K562 (cell line): ENCODE measurements at regions not wholly inside any gene's neighbourhood (a gene's known extent, or its start where the extent isn't known, plus 50 kb on each side); places are given as distances from the start of the nearest gene placed in this dataset.
A peak's percentile ranks its signal among the peaks of the same experiment; 100 is the strongest.

ENCODE experiments used
- CHD7 ChIP-seq: fragments of 200-600 bp; sonication (generic); IDR thresholded peaks from one replicate; pipeline ENCODE4 v1.6.1; 2012; ENCODE audit warnings: mild to moderate bottlenecking, low read depth, low read length, inconsistent platforms
- EP300 ChIP-seq: IDR thresholded peaks from 2 replicates; pipeline ENCODE4 v1.6.1; 2012; ENCODE audit warnings: low read length, improper control_type of control experiment
- GATA2 ChIP-seq: sonication (generic); formaldehyde crosslinking; IDR thresholded peaks from 2 replicates; pipeline ENCODE4 v1.4.0; 2020; ENCODE audit warnings: mild to moderate bottlenecking, missing genetic modification reagents
- MAX ChIP-seq: sonication (generic); formaldehyde crosslinking; IDR thresholded peaks from 2 replicates; pipeline ENCODE4 v1.9.0; 2022; ENCODE audit warnings: mild to moderate bottlenecking, missing genetic modification reagents
- MCM5 ChIP-seq: fragments of 450-650 bp; IDR thresholded peaks from 2 replicates; pipeline ENCODE4 v1.6.1; 2016; ENCODE audit warnings: low read depth
- NFIC ChIP-seq: fragments of 450-650 bp; IDR thresholded peaks from 2 replicates; pipeline ENCODE4 v1.6.1; 2017; ENCODE audit warnings: mild to moderate bottlenecking, inconsistent platforms
- NR2C2 ChIP-seq, 2 experiments: fragments of 200-800 bp in 1 of 2; sonication (Bioruptor generic) in 1 of 2; sonication (generic) in 1 of 2; formaldehyde crosslinking in 1 of 2; IDR thresholded peaks; 2 replicates each; pipeline versions ENCODE4 v1.6.1 to v1.8.0; 2016 to 2022; ENCODE audit warnings: mild to moderate bottlenecking in 1 of 2, missing compliant biosample characterization in 1 of 2, missing genetic modification characterization in 1 of 2, missing genetic modification reagents in 1 of 2
- SP1 ChIP-seq: sonication (generic); formaldehyde crosslinking; IDR thresholded peaks from 2 replicates; pipeline ENCODE4 v1.8.1; 2022; ENCODE audit warnings: mild to moderate bottlenecking, missing genetic modification reagents
- TCF7L2 ChIP-seq: fragments of 150-350 bp; IDR thresholded peaks from 2 replicates; pipeline ENCODE4 v1.6.1; 2016; ENCODE audit warnings: low read depth, mild to moderate bottlenecking, low read length, moderate library complexity
- ZBTB33 ChIP-seq: sonication (generic); formaldehyde crosslinking; IDR thresholded peaks from 2 replicates; pipeline ENCODE4 v1.8.1; 2023; ENCODE audit warnings: mild to moderate bottlenecking, missing genetic modification reagents
- ZNF134 ChIP-seq: fragments of 250-450 bp; sonication (Bioruptor Pico); conservative IDR thresholded peaks from 2 replicates; pipeline ENCODE4 v1.4.0; 2020
- ZNF311 ChIP-seq: fragments of 250-450 bp; sonication (Bioruptor Pico); IDR thresholded peaks from 2 replicates; pipeline ENCODE4 v1.4.0; 2020; ENCODE audit warnings: mild to moderate bottlenecking, moderate library complexity
- TF ChIP-seq, protein P1 (sequence below): fragments of 250-450 bp; sonication (Bioruptor Pico); IDR thresholded peaks from 2 replicates; pipeline ENCODE4 v1.8.0; 2021; ENCODE audit warnings: moderate library complexity, mild to moderate bottlenecking, inconsistent platforms
- TF ChIP-seq, protein P2 (sequence below), 3 experiments: IDR thresholded peaks in 2 of 3; conservative IDR thresholded peaks in 1 of 3; 2 replicates each; pipeline ENCODE4 v1.5.1; 2011 to 2012; ENCODE audit warnings: low read length in 3 of 3, mild to moderate bottlenecking in 3 of 3, control low read depth in 2 of 3, improper control_type of control experiment in 1 of 3, inconsistent platforms in 1 of 3, low read depth in 1 of 3, mixed read lengths in 1 of 3, moderate library complexity in 1 of 3; ENCODE audit not compliant: insufficient read depth in 2 of 3

DNA sequence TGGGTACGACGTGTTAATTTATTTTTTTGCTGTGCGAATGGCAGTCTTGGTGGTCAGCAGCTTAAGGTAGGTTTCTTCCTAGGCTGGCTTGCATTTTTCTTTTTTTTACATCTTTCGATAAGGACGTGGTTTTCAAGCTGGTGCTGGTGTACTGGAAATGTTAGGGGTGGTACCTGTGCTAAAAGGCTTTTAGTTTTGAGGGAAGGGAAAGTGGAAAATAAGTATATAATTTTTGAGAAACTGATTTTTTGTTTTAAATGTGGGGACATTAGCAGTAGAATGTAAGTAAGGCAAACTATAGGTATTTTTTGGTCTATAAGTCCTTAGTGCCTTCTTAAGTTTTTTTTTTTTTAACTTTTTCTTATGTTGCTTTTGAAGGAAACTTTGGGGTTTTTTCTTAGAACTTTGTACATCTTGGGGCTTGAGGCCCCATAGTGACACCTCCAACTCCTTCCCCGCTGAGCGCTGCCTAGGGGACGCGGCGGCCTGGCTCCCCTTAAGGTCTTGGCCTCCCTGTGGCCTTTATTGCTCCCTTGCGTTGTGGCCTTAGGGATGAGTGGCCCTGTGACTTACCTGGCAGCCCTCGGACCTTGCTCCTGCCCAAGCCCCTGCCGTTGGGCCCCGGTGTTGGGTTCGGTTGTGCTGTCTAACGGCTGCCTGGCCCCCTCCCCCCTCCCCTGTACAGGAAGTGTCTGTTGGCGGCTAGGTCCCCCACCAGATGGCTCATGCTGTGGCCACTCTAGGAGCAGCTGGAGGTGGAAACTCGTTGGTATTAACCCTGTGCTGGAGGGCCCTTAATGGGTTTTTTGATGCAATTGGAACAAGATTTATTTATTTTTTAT lies 88.0 kb upstream of the RPRML start:
- TF ChIP-seq, protein P1, sequence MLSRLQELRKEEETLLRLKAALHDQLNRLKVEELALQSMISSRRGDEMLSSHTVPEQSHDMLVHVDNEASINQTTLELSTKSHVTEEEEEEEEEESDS (CRISPR knock-in tag): no peak
- TF ChIP-seq TCF7L2 (no peak), NFIC (peak; percentile 59), MCM5 (no peak), ZNF311 (CRISPR knock-in tag) (no peak), CHD7 (no peak), GATA2 (CRISPR knock-in tag) (no peak), EP300 (peak; percentile 83), ZBTB33 (CRISPR knock-in tag) (no peak), MAX (CRISPR knock-in tag) (0 out of 2 replicates have a peak, but pooled peaks have one; percentile 9), SP1 (CRISPR knock-in tag) (peak; percentile 50; the same call in 1 of the 2 replicates), ZNF134 (CRISPR knock-in tag) (0 out of 2 replicates have a peak, but pooled peaks have one; percentile 53), NR2C2 (CRISPR knock-in tag; IDR thresholded peaks at IDR 0.05) (no peak), NR2C2 (tag; IDR thresholded peaks at IDR 0.05) (peak; percentile 77)
- TF ChIP-seq, protein P2, sequence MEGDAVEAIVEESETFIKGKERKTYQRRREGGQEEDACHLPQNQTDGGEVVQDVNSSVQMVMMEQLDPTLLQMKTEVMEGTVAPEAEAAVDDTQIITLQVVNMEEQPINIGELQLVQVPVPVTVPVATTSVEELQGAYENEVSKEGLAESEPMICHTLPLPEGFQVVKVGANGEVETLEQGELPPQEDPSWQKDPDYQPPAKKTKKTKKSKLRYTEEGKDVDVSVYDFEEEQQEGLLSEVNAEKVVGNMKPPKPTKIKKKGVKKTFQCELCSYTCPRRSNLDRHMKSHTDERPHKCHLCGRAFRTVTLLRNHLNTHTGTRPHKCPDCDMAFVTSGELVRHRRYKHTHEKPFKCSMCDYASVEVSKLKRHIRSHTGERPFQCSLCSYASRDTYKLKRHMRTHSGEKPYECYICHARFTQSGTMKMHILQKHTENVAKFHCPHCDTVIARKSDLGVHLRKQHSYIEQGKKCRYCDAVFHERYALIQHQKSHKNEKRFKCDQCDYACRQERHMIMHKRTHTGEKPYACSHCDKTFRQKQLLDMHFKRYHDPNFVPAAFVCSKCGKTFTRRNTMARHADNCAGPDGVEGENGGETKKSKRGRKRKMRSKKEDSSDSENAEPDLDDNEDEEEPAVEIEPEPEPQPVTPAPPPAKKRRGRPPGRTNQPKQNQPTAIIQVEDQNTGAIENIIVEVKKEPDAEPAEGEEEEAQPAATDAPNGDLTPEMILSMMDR (IDR thresholded peaks at IDR 0.05 in 2 of 3, conservative IDR thresholded peaks at IDR 0.05 in 1 of 3; ENCODE audit: insufficient read depth in 2 of 3, low read depth in 1 of 3, low read length in 3 of 3): peak in 2 of 3 experiments; percentile 22 to 28; a peak in 3 of 6 replicates
